ENCODE measurements at regions not wholly inside any gene's neighbourhood (a gene's known extent, or its start where the extent isn't known, plus 50 kb on each side); places are given as distances from the start of the nearest gene placed in this dataset.
A peak's percentile ranks its signal among the peaks of the same experiment; 100 is the strongest.

GRCh38 chr3:82640254-82640653 is 878.8 kb upstream of the GBE1 start:
- Histone ChIP-seq H3K9me3 (peaks cover 0 to 13% of the 10 kb centered on the region in 2 donors), H3K27ac (no peak overlapping the region), H3K4me3 (no peak overlapping the region), H3K4me1 (no peaks in the 10 kb centered on the region), H3K36me3 (no peaks in the 10 kb centered on the region), H3K27me3 (no peaks in the 10 kb centered on the region)
- intact Hi-C loops (cut with DNase I): no loop called here
- DNase-seq: peak in 1 of 4 donors; percentile 55
- no peak for ATAC-seq
- TF ChIP-seq CTCF (IDR thresholded peaks at IDR 0.05): no peak

GRCh38 chr3:82637574-82637973 is 876.1 kb upstream of the GBE1 start:
- intact Hi-C loops (cut with DNase I): no loop called here
- TF ChIP-seq CTCF (IDR thresholded peaks at IDR 0.05): no peak
- no peak overlapping the region for H3K4me3 ChIP-seq
- H3K27me3 ChIP-seq: no peaks in the 10 kb centered on the region
- no peaks in the 10 kb centered on the region for H3K36me3 ChIP-seq
- DNase-seq: no peak
- H3K27ac ChIP-seq: no peak overlapping the region
- H3K9me3 ChIP-seq: peaks cover 0 to 12% of the 10 kb centered on the region in 2 donors
- ATAC-seq: no peak
- H3K4me1 ChIP-seq: no peaks in the 10 kb centered on the region

GRCh38 chr3:82636177-82636576 is 874.7 kb upstream of the GBE1 start:
- H3K4me3 ChIP-seq: no peak overlapping the region
- TF ChIP-seq CTCF (IDR thresholded peaks at IDR 0.05): no peak
- no peaks in the 10 kb centered on the region for H3K27me3 ChIP-seq
- H3K27ac ChIP-seq: no peak overlapping the region
- intact Hi-C loops (cut with DNase I): no loop called here
- no peak for DNase-seq
- no peaks in the 10 kb centered on the region for H3K36me3 ChIP-seq
- peaks cover 0 to 9% of the 10 kb centered on the region in 2 donors for H3K9me3 ChIP-seq
- no peak for ATAC-seq
- H3K4me1 ChIP-seq: no peaks in the 10 kb centered on the region

GRCh38 chr3:82633319-82633718 is 871.9 kb upstream of the GBE1 start:
- intact Hi-C loops (cut with DNase I): no loop called here
- ATAC-seq (no peak), DNase-seq (no peak)
- Histone ChIP-seq H3K27me3 (no peaks in the 10 kb centered on the region), H3K27ac (no peak overlapping the region), H3K4me1 (no peaks in the 10 kb centered on the region), H3K4me3 (no peak overlapping the region), H3K9me3 (peaks cover 0 to 3% of the 10 kb centered on the region in 2 donors), H3K36me3 (no peaks in the 10 kb centered on the region)
- no peak for TF ChIP-seq CTCF (IDR thresholded peaks at IDR 0.05)

GRCh38 chr3:82629937-82630336 is 868.5 kb upstream of the GBE1 start:
- Histone ChIP-seq H3K4me1 (no peaks in the 10 kb centered on the region), H3K27me3 (no peaks in the 10 kb centered on the region), H3K4me3 (no peak overlapping the region), H3K36me3 (no peaks in the 10 kb centered on the region), H3K9me3 (peaks cover 0 to 9% of the 10 kb centered on the region in 2 donors), H3K27ac (no peak overlapping the region)
- no peak for TF ChIP-seq CTCF (IDR thresholded peaks at IDR 0.05)
- ATAC-seq (no peak), DNase-seq (no peak)
- intact Hi-C loops (cut with DNase I): no loop called here

Measured in left lung (tissue), 4 donors.